Heart left ventricle (tissue), 13 donors: ENCODE measurements at regions not wholly inside any gene's neighbourhood (a gene's known extent, or its start where the extent isn't known, plus 50 kb on each side); places are given as distances from the start of the nearest gene placed in this dataset.

Source experiments
- POLR2A ChIP-seq, 2 donors: fragments of 450-650 bp; IDR thresholded peaks; one replicate each; pipeline ENCODE4 v1.6.1; 2017; ENCODE audit warnings: antibody characterized with exemption in 2 of 2, mild to moderate bottlenecking in 2 of 2, moderate library complexity in 2 of 2
- TF ChIP-seq, protein P1 (sequence below), 12 donors: fragments of 200-600 bp; sonication (generic) in 4 of 12; IDR thresholded peaks; one replicate each; pipeline versions ENCODE4 v1.5.0 to v1.8.0; 2018 to 2022; ENCODE audit warnings: antibody characterized with exemption in 12 of 12, mild to moderate bottlenecking in 5 of 12
- donor health status: ischemic (EF 13 %, LVEDD 7.1; RV severe dilation, severe dysfunction).
- donor health status: DM: no; HTN: yes; CAD: no.
- donor health status: DM: no; HTN: no; CAD: no.
- donor health status: ischemic (EF 25% LVEDD 6.9; RV normal size, moderate dysfunction).
- donor health status: ischemic (EF 25% LVEDD 5.7; RV mildly dilated, moderate dysfunction).
- donor health status: ischemic (EF 35%, LVEDD 5.7; RV mildly dilated, moderate dysfunction).
- donor health status: nonischemic (EF 11% LVEDD 7.7; RV severe dilation, severe dysfunction).
- donor health status: DM: yes; HTN: yes; CAD: no.
- donor health status: PGD.
- donor health status: ischemic (EF 29% LVEDD 5.4; RV normal size, mild dysfunction).
- donor health status: nonischemic (EF 23%, LVEDD 6.1; RV moderate dilation, normal function).

GRCh38 chr1:188670837-188671236 is 1806.8 kb downstream of the BRINP3 start:
- TF ChIP-seq, protein P1, sequence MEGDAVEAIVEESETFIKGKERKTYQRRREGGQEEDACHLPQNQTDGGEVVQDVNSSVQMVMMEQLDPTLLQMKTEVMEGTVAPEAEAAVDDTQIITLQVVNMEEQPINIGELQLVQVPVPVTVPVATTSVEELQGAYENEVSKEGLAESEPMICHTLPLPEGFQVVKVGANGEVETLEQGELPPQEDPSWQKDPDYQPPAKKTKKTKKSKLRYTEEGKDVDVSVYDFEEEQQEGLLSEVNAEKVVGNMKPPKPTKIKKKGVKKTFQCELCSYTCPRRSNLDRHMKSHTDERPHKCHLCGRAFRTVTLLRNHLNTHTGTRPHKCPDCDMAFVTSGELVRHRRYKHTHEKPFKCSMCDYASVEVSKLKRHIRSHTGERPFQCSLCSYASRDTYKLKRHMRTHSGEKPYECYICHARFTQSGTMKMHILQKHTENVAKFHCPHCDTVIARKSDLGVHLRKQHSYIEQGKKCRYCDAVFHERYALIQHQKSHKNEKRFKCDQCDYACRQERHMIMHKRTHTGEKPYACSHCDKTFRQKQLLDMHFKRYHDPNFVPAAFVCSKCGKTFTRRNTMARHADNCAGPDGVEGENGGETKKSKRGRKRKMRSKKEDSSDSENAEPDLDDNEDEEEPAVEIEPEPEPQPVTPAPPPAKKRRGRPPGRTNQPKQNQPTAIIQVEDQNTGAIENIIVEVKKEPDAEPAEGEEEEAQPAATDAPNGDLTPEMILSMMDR (IDR thresholded peaks at IDR 0.05), result no peak
- TF ChIP-seq POLR2A (IDR thresholded peaks at IDR 0.05), result no peak
